Epithelial cell of prostate (primary cell): ENCODE measurements at regions not wholly inside any gene's neighbourhood (a gene's known extent, or its start where the extent isn't known, plus 50 kb on each side); places are given as distances from the start of the nearest gene placed in this dataset.
A peak's percentile ranks its signal among the peaks of the same experiment; 100 is the strongest.

Experiments used
- DNase-seq: peaks from one replicate; pipeline ENCODE4 v3.0.0-alpha.2; 2011; ENCODE audit warnings: low read depth, low spot score
- H3K27ac ChIP-seq: fragments of 450-650 bp; 2 replicates; pipeline ENCODE4 v1.5.1; 2017; ENCODE audit warnings: mild to moderate bottlenecking

DNA sequence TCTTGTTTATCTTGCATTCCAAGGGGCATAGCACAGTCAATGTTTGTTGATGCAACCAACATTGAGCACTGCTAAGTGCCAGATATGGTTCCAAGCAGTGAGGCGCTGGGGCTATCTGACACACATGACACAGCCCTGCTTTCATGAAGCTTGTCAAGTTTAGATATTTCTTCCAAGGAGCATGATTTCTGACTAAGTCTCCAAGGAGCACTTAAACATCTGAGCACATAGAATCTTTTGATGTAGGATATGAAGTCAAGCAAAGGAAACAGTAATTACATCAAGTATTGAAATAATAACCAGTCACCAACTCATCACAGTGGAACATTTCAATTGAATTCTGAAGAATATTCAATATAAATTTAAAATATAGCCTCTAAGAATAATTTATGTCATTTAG lies 177.8 kb upstream of the USP15 start:
- DNase-seq, result no peak

DNA sequence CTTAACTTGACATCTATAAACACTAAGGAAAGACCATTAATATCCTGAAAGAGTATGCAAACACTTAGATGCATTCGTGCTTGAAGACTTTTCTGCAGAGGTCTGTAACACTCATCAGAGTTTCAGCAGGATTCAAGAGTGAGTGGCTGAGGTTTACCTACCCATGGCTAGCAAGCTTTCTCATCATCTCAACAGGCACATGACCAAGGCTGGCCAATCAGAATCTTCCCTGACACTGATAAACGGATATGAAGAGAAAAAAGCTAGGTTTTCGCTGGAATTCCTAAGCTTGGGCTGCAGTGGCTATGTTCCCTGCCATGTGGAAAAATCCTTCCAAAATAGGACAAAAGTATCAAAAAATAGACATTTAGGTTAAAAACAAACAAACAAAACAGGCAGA lies 162.1 kb upstream of the USP15 start:
- DNase-seq, result no peak
- no peak overlapping the region for H3K27ac ChIP-seq

More for the DNA sequence above, 177.8 kb upstream of the USP15 start:
- H3K27ac ChIP-seq, result no peak overlapping the region

DNA sequence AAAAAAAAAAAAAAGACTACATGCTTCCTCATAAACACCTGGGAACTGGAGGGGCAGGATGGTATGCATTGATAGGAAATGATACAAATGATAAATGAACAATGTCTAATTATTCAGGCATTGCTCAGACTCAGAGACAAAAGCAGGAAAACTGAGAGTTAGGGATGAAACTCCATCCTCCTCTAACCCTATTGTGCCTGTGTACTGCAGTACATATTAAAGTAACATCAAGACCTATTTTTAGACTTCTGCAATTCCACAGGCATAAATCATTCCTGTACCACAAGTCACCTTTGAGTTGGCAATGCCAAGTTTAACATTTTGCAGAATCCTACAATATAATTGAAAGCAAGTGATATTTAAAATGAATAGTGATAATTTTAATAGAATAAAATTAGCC lies 156.5 kb upstream of the USP15 start:
- no peak overlapping the region for H3K27ac ChIP-seq

DNA sequence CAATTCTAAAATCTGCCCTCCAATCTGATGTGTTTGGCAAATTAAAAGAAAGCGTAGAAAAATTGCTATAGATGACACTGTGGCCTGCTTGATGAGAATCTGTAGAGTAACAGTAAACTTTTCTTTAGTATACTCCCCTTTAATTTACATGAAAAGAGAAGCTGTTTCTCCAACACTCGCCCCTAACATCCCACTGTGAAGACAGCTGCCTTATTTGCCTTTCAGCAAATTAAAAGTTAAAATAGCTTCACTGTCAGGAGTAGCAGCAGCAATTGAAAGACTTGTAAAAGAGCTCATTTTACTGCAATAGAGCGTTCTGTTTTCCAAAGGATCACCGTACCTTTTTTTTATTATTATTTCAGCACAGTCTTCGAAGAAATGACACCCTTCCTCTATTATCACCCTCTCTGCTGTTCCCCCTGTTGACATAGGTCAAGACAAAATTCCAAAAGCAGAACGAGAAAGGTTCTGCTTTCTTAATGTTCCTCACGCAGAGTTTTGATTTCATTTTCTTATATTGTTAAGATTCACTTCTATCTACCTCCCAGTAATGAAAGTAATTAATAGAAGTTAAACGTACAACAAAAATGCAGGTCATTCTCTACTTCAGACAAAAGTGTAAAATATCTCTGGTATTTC lies 153.5 kb upstream of the USP15 start:
- no peak for DNase-seq
- no peak overlapping the region for H3K27ac ChIP-seq

More for the DNA sequence above, 156.5 kb upstream of the USP15 start:
- DNase-seq, result no peak

DNA sequence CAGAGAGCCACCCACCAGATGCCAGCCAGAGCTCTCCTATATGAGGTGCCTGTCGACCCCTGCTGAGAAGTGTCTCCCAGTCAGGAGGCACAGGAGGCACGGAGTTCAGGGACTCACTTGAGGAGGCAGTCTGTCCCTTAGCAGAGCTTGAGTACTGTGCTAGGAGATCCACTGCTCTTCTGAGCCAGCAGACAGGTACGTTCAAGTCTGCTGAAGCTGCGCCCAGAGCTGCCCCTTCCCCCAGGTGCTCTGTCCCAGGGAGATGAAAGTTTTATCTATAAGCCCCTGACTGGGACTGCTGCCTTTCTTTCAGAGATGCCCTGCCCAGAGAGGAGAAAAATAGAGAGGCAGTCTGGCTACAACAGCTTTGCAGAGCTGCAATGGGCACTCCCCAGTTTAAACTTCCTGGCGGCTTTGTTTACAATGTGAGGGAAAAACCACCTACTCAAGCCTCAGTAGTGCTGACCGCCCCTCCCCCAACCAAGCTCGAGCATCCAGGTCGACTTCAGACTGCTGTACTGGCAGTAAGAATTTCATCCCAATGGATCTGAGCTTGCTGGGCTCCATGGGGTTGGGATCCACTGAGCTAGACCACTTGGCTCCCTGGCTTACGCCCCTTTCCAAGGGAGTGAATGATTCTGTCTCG lies 146.7 kb upstream of the USP15 start:
- DNase-seq, result no peak
- no peak overlapping the region for H3K27ac ChIP-seq

DNA sequence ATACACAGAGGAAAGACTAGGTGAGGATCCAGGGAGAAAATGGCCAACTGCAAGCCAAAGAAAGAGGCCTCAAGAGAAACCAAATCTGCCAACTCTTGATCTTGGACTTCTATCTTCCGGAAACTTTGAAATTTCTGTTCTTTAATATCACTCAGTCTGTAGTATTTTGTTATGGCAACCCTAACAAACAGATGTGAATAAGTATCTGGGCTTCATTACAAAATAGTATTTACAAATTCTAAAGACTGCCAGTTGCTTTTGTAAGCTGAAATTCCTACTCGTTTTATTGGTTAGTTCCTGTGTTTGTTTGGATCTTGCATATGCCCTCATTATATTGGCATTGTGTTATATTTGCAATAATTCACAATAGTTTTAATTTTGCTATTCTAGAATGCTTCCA lies 143.2 kb upstream of the USP15 start:
- no peak for DNase-seq

DNA sequence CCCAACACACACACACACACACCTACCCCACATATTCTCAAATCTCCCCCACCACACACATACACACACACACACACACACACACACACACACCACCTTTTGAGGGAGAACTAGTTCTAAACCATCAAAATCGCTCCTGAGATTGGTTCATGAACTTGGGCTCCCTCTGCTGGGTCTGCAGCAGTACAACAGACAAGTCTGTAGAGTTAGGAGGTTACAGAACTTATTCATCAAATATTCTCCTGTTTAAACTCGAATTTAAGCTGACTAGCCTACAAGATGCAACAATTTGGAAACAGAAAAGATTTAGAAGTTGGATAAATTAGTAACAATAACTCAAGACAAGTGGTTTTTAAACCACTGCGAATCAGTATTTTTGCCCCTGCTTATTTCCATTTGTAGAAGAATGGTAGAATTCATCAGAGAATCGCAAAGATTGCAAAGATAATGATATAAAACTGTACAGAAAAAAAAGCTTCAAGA lies 136.4 kb upstream of the USP15 start:
- no peak overlapping the region for H3K27ac ChIP-seq
- DNase-seq, result no peak

More for the DNA sequence above, 143.2 kb upstream of the USP15 start:
- H3K27ac ChIP-seq, result no peak overlapping the region

DNA sequence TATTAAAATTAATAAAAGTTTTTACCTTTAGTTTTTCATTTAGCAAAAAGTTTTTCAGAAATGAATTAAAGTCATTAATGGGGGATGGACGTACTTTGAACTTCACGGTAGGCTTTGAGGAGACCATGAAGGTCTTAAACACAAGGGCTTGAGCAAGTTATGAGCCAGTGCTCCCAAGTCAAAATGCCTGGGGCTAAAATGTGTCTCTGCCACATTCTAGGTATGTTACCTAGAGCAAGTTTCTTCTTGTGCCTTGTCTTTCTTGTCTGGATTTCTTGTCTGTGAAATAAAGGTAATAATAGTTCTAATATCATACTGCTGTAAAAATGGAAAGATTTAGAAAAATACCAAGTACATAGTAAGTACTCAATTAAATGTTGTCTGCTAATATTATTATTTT lies 132.7 kb upstream of the USP15 start:
- peak; percentile 16 for DNase-seq
- H3K27ac ChIP-seq, result peak overlapping the region; percentile 33

DNA sequence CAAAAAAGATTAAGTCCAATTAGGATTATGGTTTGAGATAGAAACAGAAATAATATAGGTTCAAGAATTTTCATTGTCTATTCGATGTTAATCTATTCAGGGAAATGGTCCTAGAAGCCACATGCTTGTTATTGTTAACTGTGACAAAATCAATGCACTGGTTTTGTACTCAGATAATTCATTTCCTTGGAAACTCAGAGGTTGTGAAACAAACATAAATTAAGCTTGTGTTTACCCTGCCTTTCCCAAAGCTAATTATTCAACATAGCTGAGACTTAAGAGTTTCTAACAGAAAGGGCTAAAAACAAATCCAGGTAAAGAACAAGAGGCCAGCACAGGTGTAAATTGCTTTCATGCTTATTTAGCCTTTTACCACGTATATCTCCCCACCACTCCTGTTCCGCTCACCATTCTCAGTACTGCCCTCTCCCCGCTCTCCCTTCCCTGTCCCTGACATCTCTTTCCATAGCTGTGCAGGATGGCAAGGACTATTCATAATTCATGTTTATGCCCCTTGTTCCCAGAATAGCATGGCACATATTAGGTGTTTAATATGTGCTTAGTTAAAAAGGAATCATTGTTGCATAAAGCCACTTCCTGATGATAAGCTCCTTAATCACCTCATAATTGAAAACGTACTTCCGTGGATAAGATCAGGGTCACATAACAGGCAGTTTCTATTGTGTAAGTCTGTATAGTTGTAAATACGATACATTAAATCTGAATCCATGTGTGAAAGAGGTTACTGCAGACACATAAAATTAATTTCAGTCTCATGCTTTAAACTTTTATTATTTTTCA lies 131.8 kb upstream of the USP15 start:
- H3K27ac ChIP-seq, result peak overlapping the region; percentile 33
- DNase-seq, result peak; percentile 24

DNA sequence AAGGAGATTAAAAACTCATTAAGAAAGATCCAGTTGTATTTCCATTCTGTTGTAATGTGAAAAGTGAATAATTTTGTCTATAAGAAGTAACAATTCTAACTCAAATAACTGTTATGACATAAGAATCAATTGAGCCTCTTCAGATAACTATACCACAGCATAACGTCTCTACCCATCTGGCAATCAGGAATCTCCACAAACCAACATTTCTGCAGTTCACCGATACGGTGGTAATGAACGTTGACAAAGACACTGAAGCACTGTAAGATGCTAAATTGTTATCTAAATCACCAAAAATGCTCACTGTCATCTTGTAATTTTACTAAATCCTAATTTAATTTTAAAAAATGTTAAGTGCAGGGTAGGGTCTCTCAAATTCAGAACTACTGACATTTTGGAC lies 130.9 kb upstream of the USP15 start:
- H3K27ac ChIP-seq, result no peak overlapping the region
- DNase-seq, result no peak

DNA sequence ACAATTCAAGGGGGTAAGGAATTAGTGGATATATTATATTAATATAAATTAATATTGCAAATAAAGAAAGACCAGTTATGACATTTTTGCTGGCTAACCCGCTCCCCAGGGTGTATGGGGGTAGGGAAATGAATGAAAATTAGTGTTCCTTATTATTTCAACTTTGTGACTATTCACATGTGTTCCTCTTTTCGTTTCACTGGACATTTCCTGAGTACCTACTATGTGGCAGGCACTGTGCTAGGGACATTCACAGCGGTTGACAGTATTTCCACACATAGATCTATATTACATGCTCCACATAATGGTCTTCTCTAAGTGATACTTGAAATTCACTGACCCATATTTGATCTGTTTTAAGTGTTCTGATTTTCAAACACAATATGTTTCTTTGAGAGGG lies 129.8 kb upstream of the USP15 start:
- no peak overlapping the region for H3K27ac ChIP-seq
- DNase-seq, result no peak

DNA sequence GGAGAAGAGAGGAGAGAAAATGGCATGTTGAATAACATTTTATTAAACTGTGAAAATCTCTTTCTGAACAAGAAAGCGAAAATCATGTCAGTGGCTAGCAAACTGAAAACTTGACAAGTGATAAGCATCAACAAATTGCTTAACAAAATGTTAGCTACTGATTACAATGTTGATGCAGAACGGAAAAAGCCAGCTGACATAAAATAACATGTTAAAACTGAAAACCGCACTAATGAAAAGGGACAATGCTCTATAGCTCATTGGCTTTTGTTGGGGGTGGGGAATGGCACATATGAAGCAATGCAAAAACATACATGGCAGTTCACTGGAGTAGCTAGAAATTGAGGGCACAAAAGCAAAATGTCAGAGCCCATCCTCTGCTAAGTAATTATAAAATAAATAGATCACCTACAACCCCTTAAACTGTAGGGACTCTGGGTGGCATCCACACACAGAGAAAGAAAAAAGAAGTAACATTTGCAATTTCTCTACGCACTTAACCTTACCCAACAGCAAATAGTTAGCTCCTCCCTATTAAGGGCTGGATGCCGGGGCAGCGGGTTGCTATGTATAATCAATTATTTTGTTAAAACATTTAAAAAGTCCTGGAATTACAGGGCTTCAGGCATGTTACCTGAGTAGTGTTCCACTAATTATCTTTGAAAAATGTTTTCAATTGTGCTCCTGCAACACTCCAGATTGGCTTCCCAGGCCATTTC lies 129.2 kb upstream of the USP15 start:
- H3K27ac ChIP-seq, result no peak overlapping the region

DNA sequence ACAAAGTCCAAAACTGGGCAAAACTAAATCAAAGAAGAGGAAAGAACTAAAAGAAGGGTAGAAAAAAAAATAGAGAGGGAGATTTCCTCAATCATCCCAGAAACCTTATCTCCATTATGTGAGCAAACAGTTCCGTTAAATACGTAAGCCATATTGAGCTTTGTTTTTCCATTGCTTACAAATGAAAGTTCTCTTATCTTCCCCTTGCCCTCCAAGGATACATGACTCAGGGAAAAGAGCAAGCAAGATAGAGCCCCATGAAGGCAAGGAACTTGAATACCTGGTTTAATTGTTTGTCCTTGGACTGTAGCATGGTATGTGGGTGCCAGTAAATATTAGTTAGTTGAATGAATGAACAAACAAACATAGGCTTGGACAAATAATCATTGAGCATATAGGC lies 126.8 kb upstream of the USP15 start:
- H3K27ac ChIP-seq, result no peak overlapping the region
- no peak for DNase-seq

More for the DNA sequence above, 129.2 kb upstream of the USP15 start:
- no peak for DNase-seq

DNA sequence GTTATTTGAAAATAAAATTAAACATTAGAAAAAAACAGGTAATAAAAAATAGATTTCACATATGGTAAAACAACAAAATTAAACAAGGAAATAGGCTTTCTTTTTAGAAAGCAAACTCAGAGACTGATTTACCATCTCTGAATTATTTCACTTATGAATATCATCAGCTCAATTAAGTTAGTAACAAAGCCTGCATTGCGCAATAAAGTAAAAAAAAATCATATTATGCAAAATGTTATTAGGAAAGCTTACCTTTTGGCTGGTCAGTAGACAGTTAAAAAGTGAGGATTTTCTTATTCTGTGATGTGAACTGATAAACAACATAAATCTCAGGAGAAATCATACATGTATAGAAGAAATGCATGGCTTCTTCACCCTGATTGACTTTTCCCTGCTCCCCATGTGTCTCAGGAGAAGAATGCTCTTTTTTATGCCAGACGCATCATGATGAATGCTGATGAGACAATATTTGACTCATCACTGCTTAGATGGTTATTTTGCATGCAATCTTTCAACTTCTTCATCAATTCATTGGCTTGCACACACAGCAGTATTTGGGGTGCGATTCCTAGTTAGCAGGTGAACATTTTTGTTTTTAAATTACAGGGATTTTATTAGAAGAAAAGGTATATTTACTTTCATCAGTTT lies 124.5 kb upstream of the USP15 start:
- H3K27ac ChIP-seq, result no peak overlapping the region
- no peak for DNase-seq

DNA sequence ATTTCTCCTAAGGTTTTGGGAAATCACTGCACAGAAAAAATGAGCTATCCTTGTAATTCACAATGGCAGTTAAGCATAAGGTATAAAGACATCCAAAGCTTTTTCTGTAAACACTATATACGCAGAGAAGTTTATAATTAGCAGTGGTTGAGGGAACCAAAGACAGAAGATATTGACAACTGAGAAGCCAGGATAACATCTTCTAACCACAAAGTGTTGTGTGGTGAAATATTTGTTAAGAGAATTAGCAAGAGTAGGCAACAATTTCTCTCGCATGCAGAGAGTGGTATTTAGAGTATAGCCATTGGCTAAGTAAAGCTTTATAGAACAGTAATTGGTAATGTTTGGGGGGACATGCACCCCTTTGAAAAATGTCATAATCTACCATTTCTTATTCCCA lies 123.7 kb upstream of the USP15 start:
- DNase-seq, result no peak
- no peak overlapping the region for H3K27ac ChIP-seq

DNA sequence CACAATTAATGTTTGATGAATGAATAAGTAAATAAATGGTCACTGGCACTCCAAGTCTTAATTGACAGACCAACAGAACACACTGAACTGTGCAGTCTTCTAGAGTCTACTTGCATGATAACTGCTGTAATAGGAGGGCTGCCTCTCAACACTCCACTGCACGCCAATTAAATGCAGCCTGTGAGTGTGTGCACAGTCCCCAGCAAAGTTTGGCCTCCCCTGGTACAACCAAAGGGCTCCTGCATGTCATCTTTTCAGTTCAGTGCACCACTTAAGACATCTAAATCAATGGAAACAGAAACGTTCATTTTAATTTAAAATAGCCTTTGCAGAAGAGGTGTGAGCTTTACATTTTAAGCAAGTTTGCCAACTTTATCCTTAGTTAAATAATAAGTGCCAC lies 121.7 kb upstream of the USP15 start:
- no peak for DNase-seq
- no peak overlapping the region for H3K27ac ChIP-seq

DNA sequence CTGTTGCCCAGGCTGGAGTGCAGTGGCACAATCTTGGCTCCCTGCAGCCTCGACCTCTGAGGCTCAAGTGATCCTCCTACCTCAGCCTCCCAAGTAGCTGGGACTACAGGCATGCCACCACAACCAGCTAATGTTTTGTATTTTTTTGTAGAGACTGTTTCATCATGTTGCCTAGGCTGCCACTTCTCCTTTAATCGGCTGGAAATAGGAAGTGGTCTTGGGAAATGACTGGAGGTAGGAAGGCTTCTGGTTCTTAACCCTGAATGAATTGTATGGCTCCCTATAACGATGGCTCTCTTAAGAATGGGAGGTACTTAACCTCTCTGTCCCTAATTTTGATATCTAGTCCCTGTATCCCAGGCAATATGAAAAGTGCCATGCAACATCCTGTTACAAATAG lies 113.9 kb upstream of the USP15 start:
- H3K27ac ChIP-seq, result no peak overlapping the region
- DNase-seq, result no peak

DNA sequence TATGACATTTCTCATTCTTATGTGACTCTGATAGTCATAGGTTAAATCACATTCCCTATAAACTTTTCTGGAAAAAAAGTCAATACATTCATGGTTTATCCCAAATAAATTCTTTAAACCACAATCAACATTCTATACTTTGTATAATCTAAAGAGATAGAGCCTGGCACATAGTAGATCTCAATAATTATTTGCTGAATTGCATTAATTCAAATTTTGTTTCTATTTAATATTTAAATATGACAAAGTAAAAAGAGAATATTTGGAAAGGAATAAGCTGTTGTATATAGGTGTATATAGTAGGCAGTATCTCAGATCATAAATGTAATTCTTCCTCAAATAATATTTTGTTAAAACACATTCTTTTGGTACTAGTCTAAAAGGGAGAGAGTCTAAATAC lies 102.2 kb upstream of the USP15 start:
- no peak for DNase-seq
- H3K27ac ChIP-seq, result no peak overlapping the region

DNA sequence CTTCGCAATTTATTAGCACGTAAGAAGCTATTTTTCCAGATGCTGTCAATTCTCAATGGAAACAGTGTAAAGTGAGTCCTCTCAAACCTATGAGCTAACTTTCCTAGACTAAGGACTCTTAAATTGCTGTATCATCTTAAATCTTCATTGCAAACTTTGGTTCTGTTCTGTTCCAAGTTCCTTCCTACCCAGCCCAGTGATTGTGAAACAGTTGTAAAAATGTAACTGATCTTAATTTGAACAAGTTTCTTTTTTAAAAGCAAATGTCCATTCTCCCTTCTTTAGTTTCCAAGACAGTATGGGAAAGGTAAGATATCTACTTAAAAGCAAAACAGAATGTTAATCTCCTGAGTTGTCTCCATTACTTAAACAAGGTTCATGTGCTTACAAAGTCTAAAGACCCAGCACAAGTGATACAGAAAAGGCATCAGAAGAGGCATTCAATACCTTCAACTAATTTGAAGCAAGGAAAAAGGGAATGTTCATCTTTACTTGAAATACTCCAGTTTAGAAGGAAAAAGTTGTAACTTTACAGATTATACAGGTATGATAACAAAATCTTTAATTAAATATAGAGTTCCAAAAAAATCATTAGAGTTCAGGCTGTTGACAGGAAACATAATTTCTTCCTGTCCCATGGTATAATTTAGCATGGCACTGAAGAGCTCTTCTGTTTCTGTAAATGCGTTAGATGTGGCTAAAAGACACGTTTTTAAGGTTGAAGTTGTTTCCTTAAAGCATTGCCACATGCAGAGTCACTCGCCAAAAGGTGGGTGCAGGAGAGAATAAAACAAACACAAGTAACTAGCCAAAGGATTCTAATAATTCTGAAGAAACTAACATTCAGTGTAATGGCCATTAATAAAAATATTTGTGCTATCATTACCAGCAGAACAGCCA lies 101.5 kb upstream of the USP15 start:
- DNase-seq, result no peak
- H3K27ac ChIP-seq, result no peak overlapping the region
